Endothelial cell of umbilical vein (primary cell): ENCODE measurements at regions not wholly inside any gene's neighbourhood (a gene's known extent, or its start where the extent isn't known, plus 50 kb on each side); places are given as distances from the start of the nearest gene placed in this dataset.

Source experiments
- BruUV-seq: library from RNA; stranded (reverse); fragments of 400-500 nt; replicated peaks from 2 replicates; lab custom pipeline; 2021; lab: Mats Ljungman, UMichigan
- CTCF ChIA-PET: fragments of 300-600, 350-600 bp; sonication (Branson Sonifier 250); formaldehyde crosslinking; loops from one replicate; lab custom pipeline; 2021; ENCODE audit warnings: antibody characterized with exemption, inconsistent platforms; lab: Charles Lee
- POLR2A ChIA-PET: fragments of 300-600, 350-600 bp; sonication (Branson Sonifier 250); formaldehyde crosslinking; loops from one replicate; lab custom pipeline; 2021; ENCODE audit warnings: antibody characterized with exemption, inconsistent platforms; lab: Charles Lee
- DNase-seq: peaks from one replicate; pipeline ENCODE4 v3.0.0-alpha.2; 2011; ENCODE audit warnings: low read depth, low spot score
- FAIRE-seq: peaks from 2 replicates; lab custom pipeline; 2011; peaks lifted over from hg19 to GRCh38; lab: Jason Lieb, UNC
- H2AFZ ChIP-seq: 2 replicates; pipeline ENCODE4 v1.6.0; 2012; ENCODE audit warnings: low read depth, low read length, control low read depth, inconsistent platforms
- H3K27ac ChIP-seq: 2 replicates; pipeline ENCODE4 v1.5.1; 2011; ENCODE audit warnings: low read depth, mild to moderate bottlenecking, control low read depth, low read length, moderate library complexity; ENCODE audit not compliant: insufficient read depth
- H3K27me3 ChIP-seq, 2 experiments: 2 replicates each; pipeline versions ENCODE4 v1.6.0 to v1.6.1; 2011; ENCODE audit warnings: low read length in 2 of 2, mixed read lengths in 1 of 2; ENCODE audit not compliant: control insufficient read depth in 2 of 2, insufficient read depth in 2 of 2
- H3K36me3 ChIP-seq, 2 experiments: 2 replicates in 1 of 2; 3 replicates in 1 of 2; pipeline ENCODE4 v1.5.1; 2011; ENCODE audit warnings: low read length in 2 of 2, mild to moderate bottlenecking in 1 of 2, moderate library complexity in 1 of 2; ENCODE audit not compliant: control insufficient read depth in 2 of 2, insufficient read depth in 2 of 2; ENCODE audit errors: extremely low read depth in 1 of 2
- H3K4me1 ChIP-seq: 3 replicates; pipeline ENCODE4 v1.5.1; 2011; ENCODE audit warnings: mild to moderate bottlenecking, low read length; ENCODE audit not compliant: control insufficient read depth, insufficient read depth; ENCODE audit errors: extremely low read depth
- H3K4me2 ChIP-seq: 2 replicates; pipeline ENCODE4 v1.6.1; 2011; ENCODE audit warnings: low read length, control low read depth, mixed read lengths; ENCODE audit not compliant: insufficient read depth
- H3K4me3 ChIP-seq, 3 experiments: fragments of 200-600 bp in 1 of 3; sonication (generic), shearing (Covaris generic) in 1 of 3; replicated peaks in 1 of 3; 2 replicates each; pipeline ENCODE4 v1.5.1; 2011 to 2016; ENCODE audit warnings: control low read depth in 3 of 3, low read length in 3 of 3, mild to moderate bottlenecking in 2 of 3, inconsistent platforms in 1 of 3, low read depth in 1 of 3, moderate library complexity in 1 of 3; ENCODE audit not compliant: insufficient read depth in 1 of 3
- H3K79me2 ChIP-seq: 2 replicates; pipeline ENCODE4 v1.6.0; 2012; ENCODE audit warnings: low read length, inconsistent platforms; ENCODE audit not compliant: control insufficient read depth, insufficient read depth
- H3K9ac ChIP-seq: replicated peaks from 2 replicates; pipeline ENCODE3; 2011; ENCODE audit warnings: low read length, control low read depth; ENCODE audit not compliant: insufficient read depth; ENCODE audit errors: extremely low read depth
- H3K9me1 ChIP-seq: replicated peaks from 3 replicates; pipeline ENCODE4 v1.6.0; 2011; ENCODE audit warnings: mild to moderate bottlenecking, low read length; ENCODE audit not compliant: control insufficient read depth, insufficient read depth; ENCODE audit errors: extremely low read depth
- H3K9me3 ChIP-seq: replicated peaks from 2 replicates; pipeline ENCODE4 v1.5.1; 2012; ENCODE audit warnings: low read length, inconsistent platforms; ENCODE audit not compliant: control insufficient read depth, insufficient read depth
- H4K20me1 ChIP-seq: replicated peaks from 2 replicates; pipeline ENCODE3; 2011; ENCODE audit warnings: mild to moderate bottlenecking, low read length; ENCODE audit not compliant: control insufficient read depth, insufficient read depth; ENCODE audit errors: extremely low read depth
- CTCF ChIP-seq, 2 donors: IDR thresholded peaks; 1 replicate in 1 of 2; 2 replicates in 1 of 2; pipeline ENCODE4 v1.5.1; 2011; ENCODE audit warnings: low read length in 2 of 2, mild to moderate bottlenecking in 2 of 2, moderate library complexity in 2 of 2, control low read depth in 1 of 2, inconsistent platforms in 1 of 2, low read depth in 1 of 2; ENCODE audit not compliant: insufficient read depth in 1 of 2; ENCODE audit errors: extremely low read depth in 1 of 2
- EZH2 ChIP-seq: IDR thresholded peaks from 2 replicates; pipeline ENCODE4 v1.6.1; 2012; ENCODE audit warnings: borderline replicate concordance, low read depth, mild to moderate bottlenecking, moderate library complexity, low read length, inconsistent platforms; ENCODE audit not compliant: severe bottlenecking
- FOS ChIP-seq: IDR thresholded peaks from 2 replicates; pipeline ENCODE4 v1.6.1; 2011; ENCODE audit warnings: mild to moderate bottlenecking, low read length, moderate library complexity, borderline replicate concordance; ENCODE audit not compliant: insufficient read depth
- GATA2 ChIP-seq: IDR thresholded peaks from 2 replicates; pipeline ENCODE4 v1.7.0; 2011; ENCODE audit warnings: low read depth, mild to moderate bottlenecking, moderate library complexity, mixed read lengths, low read length; ENCODE audit not compliant: insufficient read length, insufficient read depth
- JUN ChIP-seq: IDR thresholded peaks from 2 replicates; pipeline ENCODE4 v1.6.1; 2011; ENCODE audit warnings: borderline replicate concordance, low read depth; ENCODE audit not compliant: insufficient read length, insufficient read depth
- MYC ChIP-seq: IDR thresholded peaks from one replicate; pipeline ENCODE4 v1.6.1; 2011; ENCODE audit warnings: mild to moderate bottlenecking, low read depth, low read length
- POLR2A ChIP-seq: IDR thresholded peaks from 2 replicates; pipeline ENCODE4 v1.6.1; 2012; ENCODE audit warnings: low read depth, mild to moderate bottlenecking, control low read depth, low read length
- POLR2AphosphoS5 ChIP-seq: IDR thresholded peaks from 2 replicates; pipeline ENCODE4 v1.6.1; 2012; ENCODE audit warnings: low read depth, mild to moderate bottlenecking, control low read depth, low read length, moderate library complexity; ENCODE audit not compliant: insufficient read depth
- dilution Hi-C: fragments of 300-500 bp; cut with MboI; formaldehyde crosslinking; loops from one replicate; pipeline ENCODE4 v1.15.0; 2019; ENCODE audit warnings: low sequenced_read_pairs; ENCODE audit not compliant: extremely low pct_ligation_motif_present
- intact Hi-C: fragments of 100-400 bp; cut with micrococcal nuclease; formaldehyde crosslinking; loops from one replicate; pipeline ENCODE4 v1.10.0; 2022
- TF ChIP-seq, protein P1 (sequence below): IDR thresholded peaks from 2 replicates; pipeline ENCODE4 v1.6.1; 2011; ENCODE audit not compliant: insufficient read depth, insufficient read length

DNA sequence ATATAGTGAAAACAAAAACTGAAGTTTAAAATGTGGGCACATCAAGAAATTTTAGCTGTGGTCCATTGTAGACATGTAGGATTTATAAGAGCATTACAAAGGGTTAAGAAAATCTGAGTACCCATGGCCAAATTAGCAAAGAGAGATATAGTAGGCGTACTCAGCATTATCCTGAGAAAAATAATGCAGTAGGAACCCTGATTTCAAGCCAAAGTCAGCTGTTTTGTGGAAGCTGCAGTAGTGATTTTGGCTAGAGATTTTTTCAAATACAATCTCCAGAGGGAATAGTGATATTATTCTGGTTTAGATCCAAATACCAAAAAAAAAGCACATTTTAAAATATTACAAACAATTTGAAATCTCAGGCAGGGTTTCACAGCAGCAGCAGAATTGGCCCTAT is 450.9 kb downstream of the FBXO15 start:
- dilution Hi-C loops (no loop called here), intact Hi-C loops (no loop called here)
- CTCF ChIA-PET = no interaction called here
- Histone ChIP-seq H3K27me3 (no peaks in the 10 kb centered on the region), H3K79me2 (no peaks in the 10 kb centered on the region), H3K4me1 (no peaks in the 10 kb centered on the region), H3K27ac (no peak overlapping the region), H3K36me3 (no peaks in the 10 kb centered on the region), H3K4me2 (no peak overlapping the region), H3K9me1 (no peaks in the 10 kb centered on the region), H2AFZ (no peak overlapping the region), H3K9ac (no peak overlapping the region), H4K20me1 (no peaks in the 10 kb centered on the region), H3K4me3 (no peak overlapping the region), H3K9me3 (peaks cover 2% of the 10 kb centered on the region)
- no peak for DNase-seq
- BruUV-seq = no TSS peak
- TF ChIP-seq POLR2A (no peak), FOS (no peak), POLR2AphosphoS5 (no peak), GATA2 (no peak), JUN (no peak), MYC (no peak), CTCF (IDR thresholded peaks at IDR 0.05; ENCODE audit: extremely low read depth in 1 of 2, insufficient read depth in 1 of 2, low read depth in 1 of 2, low read length in 2 of 2) (no peak), EZH2 (no peak)
- TF ChIP-seq, protein P1, sequence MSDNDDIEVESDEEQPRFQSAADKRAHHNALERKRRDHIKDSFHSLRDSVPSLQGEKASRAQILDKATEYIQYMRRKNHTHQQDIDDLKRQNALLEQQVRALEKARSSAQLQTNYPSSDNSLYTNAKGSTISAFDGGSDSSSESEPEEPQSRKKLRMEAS = no peak
- POLR2A ChIA-PET = no interaction called here
- no peak for FAIRE-seq
